ENCODE measurements at regions not wholly inside any gene's neighbourhood (a gene's known extent, or its start where the extent isn't known, plus 50 kb on each side); places are given as distances from the start of the nearest gene placed in this dataset.
"Not testable (repeated sequence)": the region's sequence is repeated elsewhere in the genome, so short reads cannot be mapped to it uniquely, and the experiment has no call there.

DNA sequence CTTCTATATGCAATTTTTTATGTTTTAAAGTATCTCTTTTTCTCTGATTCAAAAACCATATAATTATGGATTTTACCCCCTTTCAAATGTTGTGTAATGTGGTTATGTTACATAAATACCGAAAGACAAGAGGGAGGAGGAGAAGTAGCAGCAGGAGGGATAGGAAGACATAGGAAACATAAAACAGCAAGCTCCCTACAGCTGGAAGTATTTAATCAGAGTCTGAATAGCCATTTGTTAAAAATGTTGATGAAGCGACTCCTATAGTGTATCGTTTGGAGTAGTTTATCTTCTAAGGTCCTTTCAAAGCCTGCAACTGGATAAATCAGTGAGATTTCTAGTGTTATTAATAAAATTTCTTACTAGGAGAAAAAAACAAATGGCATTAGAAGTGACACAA lies 598.1 kb upstream of the GOLIM4 start:
- Histone ChIP-seq H3K36me3 (no peaks in the 10 kb centered on the region), H3K27me3 (no peaks in the 10 kb centered on the region), H3K4me1 (no peaks in the 10 kb centered on the region), H3K27ac (no peak overlapping the region), H3K4me3 (no peak overlapping the region), H3K9me3 (no peaks in the 10 kb centered on the region)
- no peak for ATAC-seq
- no peak for DNase-seq
- intact Hi-C loops (cut with DNase I): no loop called here
- TF ChIP-seq, protein P1, sequence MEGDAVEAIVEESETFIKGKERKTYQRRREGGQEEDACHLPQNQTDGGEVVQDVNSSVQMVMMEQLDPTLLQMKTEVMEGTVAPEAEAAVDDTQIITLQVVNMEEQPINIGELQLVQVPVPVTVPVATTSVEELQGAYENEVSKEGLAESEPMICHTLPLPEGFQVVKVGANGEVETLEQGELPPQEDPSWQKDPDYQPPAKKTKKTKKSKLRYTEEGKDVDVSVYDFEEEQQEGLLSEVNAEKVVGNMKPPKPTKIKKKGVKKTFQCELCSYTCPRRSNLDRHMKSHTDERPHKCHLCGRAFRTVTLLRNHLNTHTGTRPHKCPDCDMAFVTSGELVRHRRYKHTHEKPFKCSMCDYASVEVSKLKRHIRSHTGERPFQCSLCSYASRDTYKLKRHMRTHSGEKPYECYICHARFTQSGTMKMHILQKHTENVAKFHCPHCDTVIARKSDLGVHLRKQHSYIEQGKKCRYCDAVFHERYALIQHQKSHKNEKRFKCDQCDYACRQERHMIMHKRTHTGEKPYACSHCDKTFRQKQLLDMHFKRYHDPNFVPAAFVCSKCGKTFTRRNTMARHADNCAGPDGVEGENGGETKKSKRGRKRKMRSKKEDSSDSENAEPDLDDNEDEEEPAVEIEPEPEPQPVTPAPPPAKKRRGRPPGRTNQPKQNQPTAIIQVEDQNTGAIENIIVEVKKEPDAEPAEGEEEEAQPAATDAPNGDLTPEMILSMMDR (IDR thresholded peaks at IDR 0.05): no peak

DNA sequence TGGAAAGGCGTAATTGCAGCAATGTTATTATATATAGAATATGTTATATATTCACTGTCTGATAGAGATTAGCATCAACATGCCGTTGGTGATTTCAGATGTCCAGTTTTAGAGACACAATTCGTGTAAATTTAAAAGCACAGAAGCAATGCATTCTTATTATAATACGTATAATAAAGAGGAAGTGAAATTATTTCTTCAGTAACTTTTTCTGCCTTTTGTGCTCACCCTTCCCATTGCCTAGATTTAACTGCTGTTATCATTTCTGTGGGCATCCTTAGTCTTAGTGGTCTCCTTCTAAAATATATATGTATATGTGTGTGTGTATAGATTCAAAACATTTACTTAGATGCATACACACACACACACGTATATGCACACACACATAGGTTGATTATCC lies 592.5 kb upstream of the GOLIM4 start:
- no peaks in the 10 kb centered on the region for H3K27me3 ChIP-seq
- TF ChIP-seq, protein P1 (IDR thresholded peaks at IDR 0.05): no peak
- ATAC-seq: no peak
- H3K4me1 ChIP-seq: no peaks in the 10 kb centered on the region
- intact Hi-C loops (cut with DNase I): no loop called here
- H3K9me3 ChIP-seq: no peaks in the 10 kb centered on the region
- no peak overlapping the region for H3K4me3 ChIP-seq
- H3K36me3 ChIP-seq: no peaks in the 10 kb centered on the region
- DNase-seq: no peak
- H3K27ac ChIP-seq: no peak overlapping the region

DNA sequence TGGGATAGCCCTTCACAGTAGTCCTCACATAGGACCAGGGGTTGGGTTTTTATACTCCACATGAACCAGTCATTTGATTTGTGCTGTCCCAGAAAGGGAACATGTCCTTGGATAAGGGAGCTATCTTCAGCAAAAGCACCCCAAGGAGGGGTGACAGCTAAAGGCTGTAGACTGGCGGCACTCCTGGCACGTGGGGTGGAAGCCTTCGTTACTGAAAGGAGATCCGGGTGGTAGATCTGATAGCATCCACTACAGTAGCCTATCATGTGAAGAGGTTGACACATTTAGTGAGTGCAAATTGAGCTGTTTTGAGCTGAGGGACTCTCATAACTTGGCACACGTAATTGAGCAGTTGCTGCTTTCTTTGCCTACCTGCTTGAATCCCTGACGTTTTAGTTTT lies 588.8 kb upstream of the GOLIM4 start:
- H3K9me3 ChIP-seq: no peaks in the 10 kb centered on the region
- ATAC-seq (no peak), DNase-seq (no peak)
- no peaks in the 10 kb centered on the region for H3K27me3 ChIP-seq
- intact Hi-C loops (cut with DNase I): no loop called here
- H3K4me3 ChIP-seq: no peak overlapping the region
- TF ChIP-seq, protein P1 (IDR thresholded peaks at IDR 0.05): no peak
- H3K36me3 ChIP-seq: no peaks in the 10 kb centered on the region
- no peak overlapping the region for H3K27ac ChIP-seq
- H3K4me1 ChIP-seq: no peaks in the 10 kb centered on the region

DNA sequence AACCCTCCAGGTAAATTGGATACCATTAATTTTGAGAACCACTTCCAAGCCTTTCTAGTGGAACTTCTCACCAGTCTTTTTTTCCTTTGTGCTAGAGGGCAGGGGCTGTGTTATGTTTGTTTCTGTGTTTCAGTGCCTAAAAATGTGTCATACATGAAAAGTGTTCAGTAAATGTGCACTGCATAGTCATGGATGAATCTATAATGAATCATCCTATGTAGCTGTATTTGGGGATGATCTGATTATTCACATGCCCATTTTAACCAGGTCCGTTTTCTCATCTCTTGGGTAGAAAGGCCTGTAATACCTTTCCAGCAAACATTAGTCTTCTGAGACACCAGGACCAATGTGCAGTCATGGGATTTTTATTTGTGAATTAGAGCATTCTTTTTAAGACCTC lies 583.0 kb upstream of the GOLIM4 start:
- Histone ChIP-seq H3K27ac (no peak overlapping the region), H3K36me3 (no peaks in the 10 kb centered on the region), H3K9me3 (no peaks in the 10 kb centered on the region), H3K4me3 (no peak overlapping the region), H3K4me1 (no peaks in the 10 kb centered on the region), H3K27me3 (no peaks in the 10 kb centered on the region)
- no peak for ATAC-seq
- TF ChIP-seq, protein P1 (IDR thresholded peaks at IDR 0.05): no peak
- DNase-seq: no peak
- intact Hi-C loops (cut with DNase I): no loop called here

DNA sequence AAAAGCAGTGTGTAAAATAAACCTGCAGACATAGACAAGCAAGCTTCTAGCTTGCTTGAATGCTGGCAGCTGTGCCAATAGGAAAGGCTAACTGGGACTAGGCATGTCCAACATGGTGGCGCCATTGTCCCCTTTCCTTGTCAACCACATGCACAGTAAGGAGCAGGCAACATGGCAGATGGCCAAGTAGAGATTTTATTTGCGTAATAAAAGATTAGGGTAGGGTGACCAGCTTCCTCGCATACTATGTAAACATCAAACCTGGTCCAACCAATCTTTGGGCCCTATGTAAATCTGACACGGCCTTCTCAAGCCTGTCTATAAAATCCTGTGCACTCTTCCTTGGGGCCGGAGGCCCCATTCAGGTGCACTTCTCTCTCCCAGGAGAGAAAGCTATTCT lies 575.4 kb upstream of the GOLIM4 start:
- TF ChIP-seq, protein P1 (IDR thresholded peaks at IDR 0.05): no peak
- peak in 1 of 4 donors; percentile 3 for DNase-seq
- H3K4me1 ChIP-seq: no peaks in the 10 kb centered on the region
- no peak for ATAC-seq
- H3K9me3 ChIP-seq: no peaks in the 10 kb centered on the region
- no peak overlapping the region for H3K4me3 ChIP-seq
- H3K36me3 ChIP-seq: no peaks in the 10 kb centered on the region
- H3K27ac ChIP-seq: no peak overlapping the region
- no peaks in the 10 kb centered on the region for H3K27me3 ChIP-seq
- intact Hi-C loops (cut with DNase I): no loop called here

DNA sequence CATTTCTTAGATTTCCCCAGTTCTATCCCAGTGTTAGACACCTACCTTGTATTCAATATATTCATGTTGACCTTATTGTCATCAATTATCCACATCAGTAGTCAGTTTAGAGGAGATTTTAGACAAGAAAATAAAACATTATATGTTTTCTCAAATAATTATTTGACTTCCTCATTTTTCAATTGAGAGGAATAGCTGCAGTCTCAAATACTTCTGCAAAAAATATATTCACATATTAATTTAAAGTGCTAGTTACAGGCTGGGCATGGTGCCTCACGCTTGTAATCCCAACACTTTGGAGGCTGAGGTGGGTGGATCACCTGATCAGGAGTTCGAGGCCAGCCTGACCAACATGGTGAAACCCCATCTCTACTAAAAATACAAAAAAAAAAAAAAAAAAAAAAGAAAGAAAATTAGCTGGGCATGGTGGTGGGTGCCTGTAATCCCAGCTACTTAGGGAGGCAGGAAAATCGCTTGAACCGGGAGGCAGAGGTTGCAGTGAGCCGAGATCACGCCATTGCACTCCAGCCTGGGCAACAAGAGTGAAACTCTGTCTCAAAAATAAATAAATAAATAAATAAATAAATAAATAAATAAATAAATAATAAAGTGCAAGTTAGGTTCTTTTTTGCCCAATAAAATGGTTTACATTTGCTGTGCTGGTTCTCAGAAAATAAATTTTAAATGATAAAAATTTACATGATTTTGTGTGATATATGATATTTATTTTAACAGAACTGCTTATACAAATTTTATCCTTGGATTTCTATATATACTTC lies 565.3 kb upstream of the GOLIM4 start:
- H3K4me1 ChIP-seq, H3K27me3 ChIP-seq, H3K9me3 ChIP-seq, H3K36me3 ChIP-seq, H3K27ac ChIP-seq, H3K4me3 ChIP-seq, ATAC-seq, DNase-seq: not testable (repeated sequence)
- intact Hi-C loops (cut with DNase I): loop anchor here in 1 of 2 donors (10.0 kb wide), 1 partner anchor 64 kb away; no protein-coding TSS in a partner anchor

Measured in left lung (tissue), 4 donors.